Activated CD8-positive, alpha-beta memory T cell treated with anti-CD3 and anti-CD28 coated beads for 4 hours (primary cell): ENCODE measurements at regions not wholly inside any gene's neighbourhood (a gene's known extent, or its start where the extent isn't known, plus 50 kb on each side); places are given as distances from the start of the nearest gene placed in this dataset.
"Not testable (repeated sequence)": the region's sequence is repeated elsewhere in the genome, so short reads cannot be mapped to it uniquely, and the experiment has no call there.

ENCODE experiments used
- DNase-seq, 2 donors: peaks; one replicate each; pipeline ENCODE4 v3.0.0-alpha.2; 2020; ENCODE audit warnings: low read depth in 2 of 2

DNA sequence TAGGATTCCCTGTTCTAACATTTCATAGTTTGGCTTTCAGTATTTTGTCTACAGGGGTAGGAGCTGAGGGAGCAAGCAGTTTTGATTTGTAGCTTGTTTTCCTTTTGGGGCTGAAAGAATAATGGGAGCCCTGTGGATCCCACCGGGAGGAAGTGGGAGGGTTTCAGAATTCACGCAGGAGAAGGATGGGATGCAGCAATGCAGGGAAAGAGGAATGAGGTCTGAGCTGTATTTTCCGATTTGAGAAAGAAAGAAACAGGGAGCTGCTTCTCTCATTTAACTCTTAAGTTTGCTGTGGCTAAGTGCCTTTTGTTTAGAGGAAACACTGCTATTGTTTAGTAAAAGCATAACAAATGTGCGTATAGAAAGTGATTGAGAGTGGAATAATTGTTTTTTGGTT, 141.0 kb downstream of the ADCYAP1 start:
- DNase-seq, result no peak

- DNase-seq, result no peak
These were observed 142.7 kb downstream of the ADCYAP1 start for GRCh38 chr18:1047406-1047805.

- no peak for DNase-seq
These were observed 143.4 kb downstream of the ADCYAP1 start for GRCh38 chr18:1048032-1048431.

DNA sequence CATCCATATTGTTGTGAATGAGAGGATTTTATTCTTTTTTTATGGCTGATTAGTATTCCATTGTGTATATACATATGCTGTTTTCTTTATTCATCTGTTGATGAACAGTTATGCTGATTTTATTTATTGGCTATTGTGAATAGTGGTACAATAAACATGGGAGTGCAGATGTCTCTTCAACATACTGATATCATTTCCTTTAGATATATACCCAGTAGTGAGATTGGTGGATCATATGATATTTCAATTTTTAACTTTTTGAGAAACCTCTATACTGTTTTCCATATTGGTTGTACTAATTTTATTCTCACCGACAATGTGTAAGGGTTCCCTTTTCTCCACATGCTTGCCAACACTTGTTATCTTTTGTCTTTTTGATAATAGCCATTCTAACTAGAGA, 144.5 kb downstream of the ADCYAP1 start:
- DNase-seq, result no peak

DNA sequence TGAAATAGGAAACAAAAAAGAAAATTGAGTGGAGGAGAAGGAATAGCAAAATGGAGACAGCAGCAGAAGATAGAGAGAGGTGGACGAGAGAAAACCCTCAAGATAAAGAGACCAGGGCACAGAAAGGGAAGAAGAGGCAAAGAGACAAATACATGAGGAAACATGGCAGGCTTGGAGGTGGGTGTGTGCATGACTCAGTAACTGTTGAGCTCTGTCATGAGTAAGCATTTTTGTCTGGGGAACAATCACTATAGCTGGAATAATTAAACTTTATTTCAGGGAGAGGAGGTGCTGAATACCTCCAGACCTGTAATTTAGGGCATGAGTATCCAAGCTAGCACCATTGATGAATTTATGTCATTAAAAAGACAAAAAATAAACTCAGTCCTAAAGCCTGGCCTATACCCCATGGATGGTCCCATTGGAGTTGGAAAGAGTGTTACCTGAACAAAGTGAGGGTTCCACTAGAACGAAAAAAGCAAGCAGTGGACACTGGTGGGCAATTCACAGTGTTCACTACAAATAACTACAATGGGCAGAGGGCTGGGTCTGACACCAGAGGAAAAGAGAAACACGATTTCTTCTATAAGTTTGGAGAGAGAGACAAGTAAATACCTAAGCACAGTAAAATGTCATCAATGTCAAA, 145.5 kb downstream of the ADCYAP1 start:
- DNase-seq, result no peak

- no peak for DNase-seq
These were observed 147.6 kb downstream of the ADCYAP1 start for GRCh38 chr18:1052301-1052700.

GRCh38 chr18:1053331-1054315, 149.0 kb downstream of the ADCYAP1 start:
- DNase-seq, result no peak

DNA sequence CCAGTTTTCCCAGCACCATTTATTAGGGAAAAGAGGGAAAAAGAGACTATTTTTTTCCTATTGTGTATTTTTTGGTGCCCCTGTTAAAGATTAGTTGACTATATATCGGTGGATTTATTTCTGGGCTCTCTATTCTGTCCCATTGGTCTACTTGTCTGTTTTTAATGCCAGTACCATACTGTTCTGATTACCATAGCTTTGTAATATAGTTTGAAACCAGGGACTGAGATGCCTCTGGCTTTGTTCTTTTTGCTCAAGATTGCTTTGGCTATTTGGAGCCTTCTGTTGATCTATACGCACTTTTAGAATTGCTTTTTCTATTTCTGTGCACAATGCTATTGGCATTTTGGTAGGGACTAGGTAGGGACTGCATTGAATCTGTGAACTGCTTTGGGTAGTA, 151.7 kb downstream of the ADCYAP1 start:
- DNase-seq, result no peak

DNA sequence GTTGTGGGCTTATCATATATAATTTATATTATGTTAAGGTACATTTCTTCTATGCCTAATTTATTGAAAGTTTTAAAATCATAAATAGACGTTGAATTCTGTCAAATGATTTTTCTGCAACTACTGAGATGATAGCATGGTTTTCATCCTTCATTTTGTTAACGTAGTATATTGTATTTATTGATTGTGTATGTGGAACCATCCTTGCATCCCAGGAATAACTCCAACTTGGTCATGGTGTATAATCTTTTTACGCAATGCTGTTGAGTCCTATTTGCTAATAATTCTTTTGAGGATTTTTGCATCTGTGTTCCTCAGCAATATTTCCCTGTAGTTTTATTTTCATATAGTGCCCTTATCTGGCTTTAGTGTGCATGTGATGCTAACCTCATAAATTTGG, 152.7 kb downstream of the ADCYAP1 start:
- no peak for DNase-seq

DNA sequence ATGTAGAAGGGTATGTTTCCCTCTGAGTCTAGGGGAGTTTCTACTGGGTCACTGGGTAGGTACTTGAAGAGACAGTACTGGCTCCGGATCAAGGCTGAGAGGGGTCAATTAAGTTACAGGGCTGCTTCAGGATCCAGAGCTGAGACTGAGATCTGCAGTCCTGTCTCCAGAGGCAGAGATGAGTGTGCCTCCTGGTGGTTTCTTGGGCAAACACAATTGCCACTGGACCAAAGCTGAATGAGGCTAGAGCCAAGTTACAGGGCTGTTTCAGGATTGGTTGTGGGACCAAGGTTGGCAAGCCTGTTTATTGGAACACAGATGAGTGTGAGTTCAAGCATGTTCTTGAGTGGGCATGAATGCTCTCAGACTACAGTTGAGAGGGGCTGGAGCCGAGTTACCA, 157.9 kb downstream of the ADCYAP1 start:
- DNase-seq, result no peak

DNA sequence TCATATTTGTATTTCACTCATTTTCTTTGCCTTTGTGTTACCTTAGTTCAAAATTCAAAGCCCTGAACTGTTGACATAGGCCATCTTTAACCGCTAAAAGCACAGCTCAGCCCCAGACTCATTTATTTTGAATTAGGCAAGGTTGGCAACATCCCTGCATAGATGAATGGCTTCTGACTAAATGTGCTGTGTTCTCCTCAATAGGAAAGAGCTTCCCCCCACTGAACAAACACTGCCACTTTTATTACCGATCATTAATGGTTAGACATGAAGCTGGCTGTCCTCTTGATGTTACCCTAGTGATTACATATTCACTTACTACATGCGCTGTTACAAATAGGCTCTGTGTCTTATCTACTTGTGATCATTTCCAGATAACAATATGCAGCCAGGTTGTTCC, 170.7 kb downstream of the ADCYAP1 start:
- DNase-seq, result no peak

DNA sequence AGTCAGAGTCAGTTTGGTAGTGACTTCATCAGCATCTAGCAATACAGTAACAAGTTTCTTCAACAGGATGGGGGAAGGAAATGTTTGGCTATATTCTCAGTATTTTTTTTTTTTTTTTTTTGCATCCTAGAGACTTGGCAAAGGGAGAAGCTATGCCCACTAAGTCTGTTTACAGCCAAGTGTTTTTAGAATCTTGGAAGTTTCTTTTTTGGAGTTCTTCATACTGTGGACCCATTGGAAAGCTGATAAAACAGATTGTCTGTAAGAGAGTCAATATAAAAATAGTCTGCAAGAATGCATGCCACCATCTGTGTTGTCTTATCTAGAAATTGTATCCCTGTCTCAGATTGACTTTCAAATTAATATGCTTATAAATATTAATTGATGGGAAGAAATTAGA, 171.2 kb downstream of the ADCYAP1 start:
- no peak for DNase-seq

- DNase-seq, result no peak
These were observed 173.6 kb downstream of the ADCYAP1 start for GRCh38 chr18:1078301-1078700.

- not testable (repeated sequence) for DNase-seq
These were observed 179.0 kb downstream of the ADCYAP1 start for GRCh38 chr18:1083675-1084074.

DNA sequence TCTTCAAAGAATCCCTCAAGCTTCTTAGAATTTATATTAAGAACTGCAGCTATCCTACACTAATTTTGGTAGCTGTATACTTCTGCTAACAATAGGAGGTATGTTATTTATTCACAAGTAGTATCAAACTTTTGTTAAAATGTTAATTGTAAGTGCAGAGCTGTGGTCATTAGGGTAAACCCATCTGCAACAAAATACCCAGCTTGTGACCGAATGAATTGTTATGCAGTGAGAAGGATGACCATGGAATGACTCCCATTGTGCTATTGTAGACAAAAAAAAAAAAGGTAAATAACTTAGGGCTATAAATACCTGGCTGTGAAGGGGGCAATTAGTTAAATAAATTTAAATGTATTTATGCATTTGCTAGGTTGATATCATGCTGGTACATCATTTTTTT, 186.1 kb downstream of the ADCYAP1 start:
- DNase-seq, result no peak

DNA sequence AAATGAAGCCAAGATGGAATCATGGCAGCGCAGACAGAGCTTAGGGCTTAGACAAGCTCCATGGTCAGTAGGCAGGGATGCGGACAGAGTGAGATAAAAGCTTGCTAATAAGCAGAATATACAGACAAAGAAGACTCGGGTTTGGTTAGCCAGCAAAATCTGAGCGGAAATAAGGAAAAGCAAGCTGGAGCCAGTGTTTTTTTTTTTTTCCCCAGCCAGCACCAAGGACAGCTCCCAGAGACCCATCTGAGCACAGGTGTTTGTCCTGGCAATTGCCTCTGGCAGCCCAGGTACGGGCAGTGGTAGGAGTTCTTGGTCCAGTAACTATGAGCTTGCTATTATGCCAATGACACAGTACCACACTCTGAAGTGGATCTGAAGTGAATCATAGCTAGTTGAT, 187.6 kb downstream of the ADCYAP1 start:
- DNase-seq, result no peak

GRCh38 chr18:1094409-1094808, 189.7 kb downstream of the ADCYAP1 start:
- no peak for DNase-seq

- DNase-seq, result not testable (repeated sequence)
These were observed 193.5 kb downstream of the ADCYAP1 start for GRCh38 chr18:1097991-1098735.

DNA sequence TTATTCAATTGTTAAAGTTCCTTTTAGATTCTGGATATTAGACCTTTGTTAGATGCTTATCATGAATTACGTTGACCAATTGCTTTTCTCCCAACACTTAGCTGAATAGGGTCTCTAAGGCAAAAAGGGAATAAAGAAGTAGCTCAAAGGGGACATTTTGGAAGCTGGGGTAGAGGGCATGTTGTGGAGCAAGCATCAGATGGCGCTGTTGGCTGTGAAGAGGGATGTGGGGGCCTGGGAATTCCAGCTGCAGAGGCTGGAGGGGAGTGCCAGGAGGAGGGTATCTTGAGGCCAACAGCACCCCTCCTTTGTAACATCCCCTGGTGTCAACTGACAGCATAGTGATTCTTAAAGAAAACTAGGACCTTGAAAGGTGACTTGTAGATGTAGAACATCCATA, 198.2 kb downstream of the ADCYAP1 start:
- DNase-seq, result no peak

GRCh38 chr18:1103537-1103936, 198.9 kb downstream of the ADCYAP1 start:
- DNase-seq, result no peak

DNA sequence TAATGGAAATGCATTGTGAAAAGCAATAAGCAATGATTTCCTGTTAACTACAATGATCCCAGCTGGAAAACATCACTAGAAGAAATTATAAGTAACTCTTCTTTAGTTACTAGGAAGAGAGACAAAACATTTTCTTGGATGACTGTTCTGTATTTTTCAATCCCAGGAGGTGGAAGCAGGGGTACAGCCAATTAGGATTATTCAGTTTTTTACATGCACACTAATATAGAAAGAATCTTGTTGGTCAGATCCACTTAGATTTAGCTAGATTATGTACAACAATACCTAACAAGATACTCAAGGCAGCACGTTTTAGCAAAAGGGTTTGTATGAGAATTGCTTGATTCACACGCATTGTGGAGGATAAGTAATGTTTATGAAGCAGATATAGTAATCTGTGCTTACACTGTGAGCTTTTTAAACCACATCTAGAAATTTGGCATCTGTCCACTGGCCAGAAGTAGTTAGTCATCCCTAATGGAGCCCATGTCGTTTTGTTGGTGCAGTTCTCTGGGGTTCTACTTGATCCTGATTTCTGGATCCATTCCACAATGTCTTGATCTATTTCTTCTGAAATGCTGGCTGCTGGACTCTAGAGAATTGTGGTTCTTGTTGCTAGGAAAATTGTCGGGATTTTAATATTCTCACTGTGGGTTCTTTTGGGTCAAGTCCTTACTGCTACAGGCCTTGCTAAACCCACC, 199.7 kb downstream of the ADCYAP1 start:
- no peak for DNase-seq

- DNase-seq, result no peak
These were observed 219.8 kb downstream of the ADCYAP1 start for GRCh38 chr18:1124495-1124894.
